GM18505 (cell line): ENCODE measurements at regions not wholly inside any gene's neighbourhood (a gene's known extent, or its start where the extent isn't known, plus 50 kb on each side); places are given as distances from the start of the nearest gene placed in this dataset.

Experiments
- ATAC-seq: cut with Tn5 transposase; IDR thresholded peaks from one replicate; pipeline ENCODE4 v1.9.1; 2021; ENCODE audit not compliant: unreplicated experiment
- POLR2A ChIP-seq: IDR thresholded peaks from 4 replicates; pipeline ENCODE4 v1.6.1; 2011; ENCODE audit warnings: borderline replicate concordance; ENCODE audit not compliant: insufficient read depth, insufficient read length; ENCODE audit errors: extremely low read depth

DNA sequence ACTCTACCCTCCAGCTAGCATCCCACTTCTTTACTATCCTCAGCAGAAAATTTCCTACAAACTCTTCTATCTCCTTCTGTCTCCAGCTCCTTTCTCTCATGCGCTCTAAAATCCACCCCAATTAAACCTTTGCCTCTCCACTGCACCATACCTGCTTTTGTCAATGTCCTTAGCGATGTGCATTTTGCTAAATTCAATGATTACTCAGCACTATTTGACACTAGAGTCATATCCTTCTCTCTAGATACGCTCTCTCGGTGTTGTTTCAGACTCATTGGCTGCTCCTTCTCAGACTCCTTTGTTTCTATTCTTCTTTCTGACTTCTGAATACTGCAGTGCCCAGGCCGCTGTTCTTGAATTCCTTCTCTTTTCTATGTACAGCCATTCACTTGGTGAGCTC lies 144.2 kb downstream of the HLX start:
- no peak for ATAC-seq
- no peak for TF ChIP-seq POLR2A

DNA sequence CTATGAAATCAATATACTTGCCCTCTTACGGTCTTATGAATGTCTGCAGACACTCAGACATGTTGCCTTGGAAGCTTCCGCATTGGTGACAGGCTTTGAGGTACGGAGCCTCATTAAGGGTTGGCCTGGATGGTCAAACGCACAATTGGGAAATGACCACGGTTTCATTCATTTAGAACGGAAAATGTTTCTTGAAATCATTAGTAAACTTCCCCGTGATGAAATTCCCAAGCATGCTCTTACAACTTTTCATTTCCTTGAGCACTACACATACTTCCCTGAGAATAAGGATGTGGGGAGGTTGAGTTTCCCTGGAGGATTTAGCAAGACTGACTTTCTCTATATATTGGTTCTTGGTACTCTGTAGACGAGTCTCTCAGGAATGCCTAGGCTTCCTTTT lies 146.3 kb downstream of the HLX start:
- TF ChIP-seq POLR2A, result no peak
- no peak for ATAC-seq

DNA sequence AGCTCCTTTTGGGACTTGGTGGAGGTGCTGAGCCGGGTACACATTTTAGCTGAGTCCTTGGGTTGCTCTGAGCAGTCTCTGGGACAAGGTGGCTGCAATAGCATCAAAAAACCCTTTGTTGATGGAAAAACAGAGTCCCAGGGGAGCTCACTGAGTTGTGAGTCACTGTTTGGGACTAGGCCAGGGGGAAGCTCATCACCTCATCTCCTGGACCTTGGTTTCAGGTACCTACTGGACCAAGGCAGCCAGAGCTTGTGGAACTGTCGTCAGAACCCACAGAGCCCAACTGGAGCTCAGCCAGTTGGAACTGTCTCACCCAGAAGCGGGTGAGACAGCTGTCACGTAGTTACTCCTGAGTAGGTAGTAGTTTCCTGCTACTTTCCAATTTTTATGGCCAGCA lies 146.7 kb downstream of the HLX start:
- TF ChIP-seq POLR2A, result no peak
- ATAC-seq, result no peak

DNA sequence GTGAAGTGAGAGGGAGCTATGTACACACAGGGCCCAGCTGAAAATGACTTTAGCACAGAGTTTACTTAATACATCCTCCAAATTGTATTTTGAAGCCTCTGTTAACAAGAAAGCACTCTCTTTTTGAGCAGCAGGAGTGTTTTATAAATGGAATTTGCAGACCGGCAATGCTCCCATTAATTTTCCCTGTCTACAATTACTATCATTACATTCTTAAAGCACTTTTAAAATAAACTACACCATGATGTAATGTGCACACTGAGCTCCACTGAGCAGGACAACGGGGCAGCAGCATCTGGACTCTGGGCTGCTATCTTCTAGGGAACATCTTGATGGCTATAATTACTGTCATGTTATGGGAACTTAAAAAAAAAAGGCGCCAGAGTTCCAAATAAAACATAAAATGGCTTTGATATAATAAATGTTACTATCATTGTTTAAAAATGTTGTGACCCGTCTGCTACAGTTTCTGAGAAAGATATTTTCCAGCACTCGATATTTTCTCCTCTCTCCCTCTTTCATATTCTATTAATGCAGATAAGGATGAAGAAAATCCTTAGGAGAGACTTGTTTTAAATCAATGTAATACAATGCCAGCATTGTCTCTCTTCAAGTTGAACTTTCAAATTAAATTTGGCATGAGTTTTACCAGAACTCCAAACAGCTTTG lies 150.9 kb downstream of the HLX start:
- TF ChIP-seq POLR2A, result no peak
- ATAC-seq, result no peak

DNA sequence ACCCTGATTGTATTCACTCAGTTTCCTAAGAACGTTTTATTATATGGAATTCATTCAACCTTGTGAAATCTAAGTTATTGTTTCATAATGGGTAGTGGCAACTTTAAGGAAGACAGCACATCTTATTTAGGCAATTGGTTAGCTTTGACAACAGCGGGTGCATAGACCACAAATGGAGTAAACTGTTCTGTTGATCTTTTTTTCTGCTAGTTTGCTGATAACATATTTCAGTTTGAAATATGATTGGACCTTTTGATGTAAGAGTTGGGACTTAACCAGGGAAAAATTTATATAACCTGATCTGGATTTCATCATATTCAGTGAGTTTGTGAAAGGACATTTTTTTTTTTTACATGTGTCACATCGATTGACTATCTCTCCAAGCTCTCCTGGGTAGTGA lies 151.7 kb downstream of the HLX start:
- ATAC-seq, result no peak
- TF ChIP-seq POLR2A, result no peak

DNA sequence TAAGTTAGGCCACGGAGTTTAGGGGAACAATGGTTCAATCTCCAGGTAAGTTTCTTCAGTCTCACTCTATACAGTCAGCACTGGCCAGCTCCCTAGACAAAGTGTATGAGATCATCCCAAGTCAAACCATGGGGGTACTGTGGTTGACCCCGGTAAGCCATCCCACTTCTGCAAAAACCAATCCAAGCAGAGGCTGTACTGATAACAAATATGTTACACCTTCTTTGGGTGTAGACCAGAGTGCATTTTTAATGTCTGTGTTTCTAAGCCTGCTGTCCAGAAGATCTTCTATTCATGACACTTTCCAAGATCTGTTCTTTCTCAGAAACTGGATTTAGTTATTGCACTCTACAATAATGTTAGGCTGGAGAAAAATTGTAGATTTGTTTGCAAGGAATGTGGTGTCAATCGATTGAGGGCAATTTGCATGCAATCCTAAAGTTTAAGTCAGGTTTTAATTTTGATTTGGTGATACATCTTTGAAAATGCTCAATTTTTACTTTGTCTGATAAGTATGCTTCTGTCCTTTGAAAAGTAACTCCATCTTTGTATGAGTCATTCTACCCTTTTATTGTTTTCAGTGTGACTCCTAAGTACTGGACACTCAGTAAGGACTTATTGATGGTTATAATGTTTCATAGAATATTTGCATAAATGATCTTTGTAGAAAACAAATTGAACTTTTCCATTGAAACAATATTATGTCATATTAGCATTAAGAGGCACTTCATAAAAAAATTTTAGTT lies 152.4 kb downstream of the HLX start:
- no peak for TF ChIP-seq POLR2A
- no peak for ATAC-seq

GRCh38 chr1:221032204-221032585 lies 153.0 kb downstream of the HLX start:
- no peak for TF ChIP-seq POLR2A

DNA sequence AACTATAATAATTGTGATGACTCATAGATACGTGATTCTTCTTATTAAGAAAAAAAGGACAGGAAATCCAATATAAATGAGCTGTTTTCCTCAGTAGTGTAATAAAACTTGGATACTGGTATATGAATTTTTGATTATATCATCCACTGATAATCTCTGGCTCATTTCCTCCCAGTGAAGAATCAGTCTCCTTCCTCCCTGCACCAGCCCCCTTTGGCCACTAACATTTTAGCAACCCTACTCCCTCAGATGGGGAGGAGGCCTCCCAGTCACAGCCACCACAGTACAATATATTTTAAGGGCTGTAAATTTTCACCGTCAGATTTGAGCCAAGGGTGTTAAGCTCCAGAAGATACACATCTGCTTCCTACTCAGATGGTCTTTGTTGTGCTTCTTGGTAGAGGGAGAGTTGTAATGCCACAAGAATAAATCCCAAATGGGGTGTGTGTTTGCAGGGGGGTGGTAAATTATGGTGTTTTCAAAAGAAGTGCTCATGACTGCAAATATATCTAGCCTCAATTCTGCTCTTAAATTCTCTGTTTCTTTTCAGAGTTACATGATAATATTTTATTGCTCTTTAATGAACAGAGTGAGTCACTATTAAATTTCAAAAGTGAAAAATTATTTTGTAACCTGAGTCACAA lies 153.5 kb downstream of the HLX start:
- TF ChIP-seq POLR2A, result no peak

More at GRCh38 chr1:221032204-221032585, 153.0 kb downstream of the HLX start:
- ATAC-seq, result no peak

DNA sequence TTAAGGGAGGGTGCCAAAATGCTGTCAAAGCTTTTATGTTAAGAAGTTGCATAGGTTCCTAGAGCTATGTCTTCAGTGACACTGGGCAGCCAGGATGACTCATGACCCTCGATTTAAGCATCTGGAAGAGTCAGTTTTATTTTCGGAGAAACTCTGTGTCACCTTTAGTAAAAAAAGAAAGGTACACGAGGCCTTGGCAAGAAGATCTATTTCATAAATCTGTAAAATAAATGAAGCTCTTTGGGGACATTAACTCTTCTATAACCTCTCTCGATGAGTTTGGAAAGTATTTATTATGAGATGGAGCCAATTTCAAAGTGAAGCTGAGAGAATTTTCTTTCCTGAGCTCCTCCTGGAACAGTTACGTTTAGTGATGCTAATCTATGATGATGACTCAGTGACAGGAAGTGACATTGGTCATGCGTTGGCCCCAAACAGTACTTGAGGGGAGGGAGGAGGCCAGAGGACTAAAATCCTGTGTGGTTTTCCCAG lies 156.5 kb downstream of the HLX start:
- TF ChIP-seq POLR2A, result no peak
- ATAC-seq, result no peak

More for the DNA sequence above, 153.5 kb downstream of the HLX start:
- no peak for ATAC-seq

GRCh38 chr1:221039616-221040015 lies 160.4 kb downstream of the HLX start:
- no peak for TF ChIP-seq POLR2A
- no peak for ATAC-seq

DNA sequence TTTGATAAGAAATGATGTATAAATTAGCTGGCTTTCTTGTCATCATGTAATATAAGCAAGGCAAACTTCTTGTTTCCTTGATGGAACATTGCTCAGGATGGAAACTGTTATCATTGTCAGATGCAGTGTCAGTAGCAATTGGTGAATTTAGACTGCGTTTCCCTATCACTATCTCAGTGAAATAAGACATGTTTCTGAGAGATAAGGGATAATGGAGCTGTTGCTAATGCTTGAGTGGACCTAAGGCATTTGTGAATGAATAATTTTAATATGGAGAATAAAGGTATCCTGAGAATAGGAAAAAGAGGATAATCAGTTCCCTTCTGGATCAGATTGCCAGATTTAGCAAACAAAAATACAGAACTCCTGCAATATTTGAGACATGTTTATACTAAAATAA lies 160.9 kb downstream of the HLX start:
- no peak for TF ChIP-seq POLR2A
- ATAC-seq, result no peak

GRCh38 chr1:221040691-221041285 lies 161.5 kb downstream of the HLX start:
- ATAC-seq, result no peak
- no peak for TF ChIP-seq POLR2A

- TF ChIP-seq POLR2A, result no peak
- no peak for ATAC-seq
Measured at GRCh38 chr1:221044538-221044937, 165.3 kb downstream of the HLX start.
